Fibroblast of lung (primary cell): ENCODE measurements at regions not wholly inside any gene's neighbourhood (a gene's known extent, or its start where the extent isn't known, plus 50 kb on each side); places are given as distances from the start of the nearest gene placed in this dataset.

Experiments used
- DNase-seq, 2 donors: peaks; one replicate each; pipeline versions ENCODE4 v3.0.0 to v3.0.0-alpha.2; 2010; ENCODE audit warnings: low read depth in 2 of 2
- H2AFZ ChIP-seq: 2 replicates; pipeline ENCODE4 v1.5.1; 2012; ENCODE audit warnings: low read length, control low read depth, inconsistent platforms
- H3K27ac ChIP-seq: 2 replicates; pipeline ENCODE4 v1.5.1; 2011; ENCODE audit warnings: low read length, control low read depth; ENCODE audit not compliant: insufficient read depth
- H3K27me3 ChIP-seq: 2 replicates; pipeline ENCODE4 v1.5.1; 2011; ENCODE audit warnings: mild to moderate bottlenecking, low read length; ENCODE audit not compliant: control insufficient read depth, insufficient read depth
- H3K36me3 ChIP-seq: 2 replicates; pipeline ENCODE4 v1.5.1; 2011; ENCODE audit warnings: low read length; ENCODE audit not compliant: control insufficient read depth, insufficient read depth
- H3K4me1 ChIP-seq: 2 replicates; pipeline ENCODE4 v1.5.1; 2011; ENCODE audit warnings: low read length; ENCODE audit not compliant: control insufficient read depth, insufficient read depth; ENCODE audit errors: extremely low read depth
- H3K4me2 ChIP-seq: 2 replicates; pipeline ENCODE4 v1.5.1; 2011; ENCODE audit warnings: low read length, control low read depth; ENCODE audit not compliant: insufficient read depth; ENCODE audit errors: extremely low read depth
- H3K4me3 ChIP-seq, 4 experiments: fragments of 200-600 bp in 1 of 4; sonication (generic) in 1 of 4; replicated peaks in 1 of 4; 2 replicates each; pipeline ENCODE4 v1.5.1; 2011 to 2016; ENCODE audit warnings: low read length in 4 of 4, low read depth in 3 of 4, mild to moderate bottlenecking in 3 of 4, control low read depth in 2 of 4, inconsistent platforms in 1 of 4, mixed read lengths in 1 of 4; ENCODE audit not compliant: insufficient read depth in 1 of 4; ENCODE audit errors: control extremely low read depth in 1 of 4
- H3K79me2 ChIP-seq: 2 replicates; pipeline ENCODE4 v1.5.1; 2012; ENCODE audit warnings: mild to moderate bottlenecking, low read length, inconsistent platforms; ENCODE audit not compliant: control insufficient read depth, insufficient read depth
- H3K9ac ChIP-seq: 2 replicates; pipeline ENCODE4 v1.5.1; 2011; ENCODE audit warnings: mild to moderate bottlenecking, low read length, control low read depth; ENCODE audit not compliant: insufficient read depth
- H3K9me3 ChIP-seq: 2 replicates; pipeline ENCODE4 v1.5.1; 2012; ENCODE audit warnings: low read depth, low read length; ENCODE audit not compliant: control insufficient read depth, insufficient read depth
- H4K20me1 ChIP-seq: 2 replicates; pipeline ENCODE4 v1.5.1; 2011; ENCODE audit warnings: low read length; ENCODE audit not compliant: control insufficient read depth, insufficient read depth; ENCODE audit errors: extremely low read depth
- EZH2 ChIP-seq: IDR thresholded peaks from 2 replicates; pipeline ENCODE4 v1.5.1; 2012; ENCODE audit warnings: low read length, control low read depth, mild to moderate bottlenecking; ENCODE audit errors: missing control alignments
- TF ChIP-seq, protein P1 (sequence below), 2 donors: IDR thresholded peaks in 1 of 2; conservative IDR thresholded peaks in 1 of 2; 1 replicate in 1 of 2; 2 replicates in 1 of 2; pipeline ENCODE4 v1.5.1; 2011 to 2012; ENCODE audit warnings: low read length in 2 of 2, control low read depth in 1 of 2, inconsistent platforms in 1 of 2, low read depth in 1 of 2, mild to moderate bottlenecking in 1 of 2

DNA sequence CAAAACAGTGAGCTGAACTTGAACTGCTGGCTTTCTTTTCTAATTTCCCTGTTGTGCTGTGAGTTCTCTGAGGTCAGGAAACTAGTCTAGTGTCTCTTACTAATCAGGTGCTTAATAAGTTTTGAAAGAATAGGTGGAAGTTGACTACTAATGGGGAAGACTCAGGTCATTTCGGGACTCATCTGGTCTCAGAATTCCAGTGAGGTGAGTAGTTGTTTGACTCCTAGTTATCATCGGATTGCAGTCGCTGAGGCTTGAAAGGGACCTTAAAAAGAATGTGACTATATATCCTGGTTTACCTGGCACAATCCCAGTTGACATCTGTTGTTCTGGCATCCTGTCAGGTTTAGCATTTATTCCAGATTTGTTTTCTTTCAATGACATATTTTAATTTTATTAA, 81.4 kb upstream of the SPAG17 start:
- Histone ChIP-seq H4K20me1 (no peaks in the 10 kb centered on the region), H3K27ac (no peak overlapping the region), H3K79me2 (no peaks in the 10 kb centered on the region), H3K4me1 (no peaks in the 10 kb centered on the region), H3K4me2 (no peak overlapping the region), H3K36me3 (no peaks in the 10 kb centered on the region), H3K9me3 (no peaks in the 10 kb centered on the region), H3K4me3 (no peak overlapping the region), H3K27me3 (no peaks in the 10 kb centered on the region), H2AFZ (no peak overlapping the region), H3K9ac (no peak overlapping the region)
- DNase-seq = no peak
- TF ChIP-seq EZH2 = no peak
- TF ChIP-seq, protein P1, sequence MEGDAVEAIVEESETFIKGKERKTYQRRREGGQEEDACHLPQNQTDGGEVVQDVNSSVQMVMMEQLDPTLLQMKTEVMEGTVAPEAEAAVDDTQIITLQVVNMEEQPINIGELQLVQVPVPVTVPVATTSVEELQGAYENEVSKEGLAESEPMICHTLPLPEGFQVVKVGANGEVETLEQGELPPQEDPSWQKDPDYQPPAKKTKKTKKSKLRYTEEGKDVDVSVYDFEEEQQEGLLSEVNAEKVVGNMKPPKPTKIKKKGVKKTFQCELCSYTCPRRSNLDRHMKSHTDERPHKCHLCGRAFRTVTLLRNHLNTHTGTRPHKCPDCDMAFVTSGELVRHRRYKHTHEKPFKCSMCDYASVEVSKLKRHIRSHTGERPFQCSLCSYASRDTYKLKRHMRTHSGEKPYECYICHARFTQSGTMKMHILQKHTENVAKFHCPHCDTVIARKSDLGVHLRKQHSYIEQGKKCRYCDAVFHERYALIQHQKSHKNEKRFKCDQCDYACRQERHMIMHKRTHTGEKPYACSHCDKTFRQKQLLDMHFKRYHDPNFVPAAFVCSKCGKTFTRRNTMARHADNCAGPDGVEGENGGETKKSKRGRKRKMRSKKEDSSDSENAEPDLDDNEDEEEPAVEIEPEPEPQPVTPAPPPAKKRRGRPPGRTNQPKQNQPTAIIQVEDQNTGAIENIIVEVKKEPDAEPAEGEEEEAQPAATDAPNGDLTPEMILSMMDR (conservative IDR thresholded peaks at IDR 0.05 in 1 of 2, IDR thresholded peaks at IDR 0.05 in 1 of 2; ENCODE audit: low read depth in 1 of 2, low read length in 2 of 2) = no peak

DNA sequence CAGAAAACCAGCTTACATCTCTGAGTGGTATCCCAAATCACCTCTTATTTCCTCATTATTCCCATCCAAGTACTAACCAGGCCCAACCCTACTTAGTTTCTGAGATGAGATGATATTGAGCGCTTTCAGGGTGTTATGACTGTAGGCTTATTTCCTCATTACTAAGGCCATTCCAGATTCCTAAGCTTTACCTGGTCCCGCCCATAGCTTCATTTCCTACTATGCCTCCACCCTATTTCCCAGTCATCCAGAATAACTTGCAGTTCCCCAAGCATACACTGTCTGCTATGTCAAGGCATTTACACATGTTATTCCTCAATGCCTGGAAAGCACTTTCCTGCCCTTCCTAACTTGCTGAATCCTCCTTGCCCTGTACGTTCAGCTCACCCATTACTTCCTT, 79.3 kb upstream of the SPAG17 start:
- no peak for TF ChIP-seq EZH2
- TF ChIP-seq, protein P1 (conservative IDR thresholded peaks at IDR 0.05 in 1 of 2, IDR thresholded peaks at IDR 0.05 in 1 of 2; ENCODE audit: low read depth in 1 of 2, low read length in 2 of 2) = no peak
- no peaks in the 10 kb centered on the region for H3K9me3 ChIP-seq
- H3K27ac ChIP-seq = no peak overlapping the region
- H3K36me3 ChIP-seq = no peaks in the 10 kb centered on the region
- H3K27me3 ChIP-seq = no peaks in the 10 kb centered on the region
- no peaks in the 10 kb centered on the region for H3K79me2 ChIP-seq
- no peak for DNase-seq
- H4K20me1 ChIP-seq = no peaks in the 10 kb centered on the region
- no peak overlapping the region for H3K9ac ChIP-seq
- no peaks in the 10 kb centered on the region for H3K4me1 ChIP-seq
- no peak overlapping the region for H3K4me3 ChIP-seq
- no peak overlapping the region for H2AFZ ChIP-seq
- no peak overlapping the region for H3K4me2 ChIP-seq

GRCh38 chr1:118262865-118263264, 77.8 kb upstream of the SPAG17 start:
- H3K4me3 ChIP-seq = no peak overlapping the region
- H3K4me1 ChIP-seq = no peaks in the 10 kb centered on the region
- no peak overlapping the region for H2AFZ ChIP-seq
- H3K9me3 ChIP-seq = no peaks in the 10 kb centered on the region
- H3K27me3 ChIP-seq = no peaks in the 10 kb centered on the region
- H3K79me2 ChIP-seq = no peaks in the 10 kb centered on the region
- H3K4me2 ChIP-seq = no peak overlapping the region
- no peak overlapping the region for H3K9ac ChIP-seq
- H3K36me3 ChIP-seq = no peaks in the 10 kb centered on the region
- no peak for DNase-seq
- H4K20me1 ChIP-seq = no peaks in the 10 kb centered on the region
- no peak overlapping the region for H3K27ac ChIP-seq
- TF ChIP-seq EZH2 = no peak
- TF ChIP-seq, protein P1 (conservative IDR thresholded peaks at IDR 0.05 in 1 of 2, IDR thresholded peaks at IDR 0.05 in 1 of 2; ENCODE audit: low read depth in 1 of 2, low read length in 2 of 2) = no peak
